ENCODE measurements at regions not wholly inside any gene's neighbourhood (a gene's known extent, or its start where the extent isn't known, plus 50 kb on each side); places are given as distances from the start of the nearest gene placed in this dataset.
A peak's percentile ranks its signal among the peaks of the same experiment; 100 is the strongest.

DNA sequence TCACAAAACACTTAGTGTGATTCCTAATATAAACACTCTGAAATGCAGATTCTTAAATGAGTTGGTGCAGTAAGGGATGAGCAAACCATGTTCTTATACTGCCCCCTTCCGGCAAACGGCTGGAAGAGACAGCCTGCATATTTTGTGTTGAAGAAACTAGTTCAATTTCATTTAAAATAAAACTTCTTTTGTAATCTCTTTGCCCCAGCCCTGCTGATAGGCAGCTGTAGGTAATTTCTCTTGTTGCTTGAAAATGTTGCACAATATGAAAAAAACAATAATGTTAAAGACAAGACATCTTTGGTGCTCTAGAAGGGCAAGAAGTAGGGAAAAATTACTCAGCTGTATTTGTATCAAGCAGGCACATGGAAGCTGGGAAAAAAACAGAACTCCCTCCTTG lies 89.7 kb upstream of the CCNG1 start:
- Histone ChIP-seq H2AK9ac (replicated peaks; ENCODE audit: low read depth, low read length, poor library complexity) (no peak overlapping the region), H3K23ac (ENCODE audit: low read depth, low read length) (no peak overlapping the region), H2BK20ac (ENCODE audit: low read depth, low read length) (no peak overlapping the region), H2AK5ac (ENCODE audit: low read depth, low read length) (no peak overlapping the region), H3K9me3 (ENCODE audit: control insufficient read depth, insufficient read depth, low read length) (no peaks in the 10 kb centered on the region), H3K4me3 (ENCODE audit: insufficient read depth, low read depth, low read length) (no peak overlapping the region), H4K91ac (ENCODE audit: insufficient read depth, low read depth, low read length) (no peak overlapping the region), H3K4me2 (ENCODE audit: low read depth, low read length) (no peak overlapping the region), H3K36me3 (ENCODE audit: control insufficient read depth, insufficient read depth, low read length) (no peaks in the 10 kb centered on the region), H4K20me1 (ENCODE audit: insufficient read depth, low read length) (no peaks in the 10 kb centered on the region), H3K4me1 (ENCODE audit: control insufficient read depth, insufficient read depth, low read length) (no peaks in the 10 kb centered on the region), H3K79me1 (ENCODE audit: low read depth in 1 of 2, low read length in 2 of 2) (no peaks in the 10 kb centered on the region), H3K9me1 (ENCODE audit: insufficient read depth, low read length) (no peaks in the 10 kb centered on the region), H2BK120ac (ENCODE audit: low read depth, low read length) (no peak overlapping the region), H3K9ac (ENCODE audit: low read depth, low read length) (no peak overlapping the region), H3K18ac (ENCODE audit: low read depth, low read length) (no peak overlapping the region), H3K4ac (ENCODE audit: low read depth, low read length) (no peak overlapping the region), H4K5ac (ENCODE audit: low read depth, low read length) (no peak overlapping the region), H3K27ac (ENCODE audit: insufficient read depth, low read length) (no peak overlapping the region), H3K27me3 (ENCODE audit: control insufficient read depth, insufficient read depth, low read length) (no peaks in the 10 kb centered on the region), H3K14ac (replicated peaks; ENCODE audit: low read depth, low read length) (no peak overlapping the region), H4K8ac (ENCODE audit: low read depth in 2 of 2, low read length in 2 of 2) (no peak overlapping the region), H3K56ac (ENCODE audit: extremely low read depth, insufficient read depth, low read length) (no peak overlapping the region), H2BK15ac (ENCODE audit: low read depth, low read length) (no peak overlapping the region), H2AFZ (replicated peaks; ENCODE audit: low read length, poor library complexity) (no peak overlapping the region), H2BK5ac (ENCODE audit: low read depth, low read length, poor library complexity, severe bottlenecking) (no peak overlapping the region)
- in situ Hi-C loops (cut with MboI; ENCODE audit: low sequenced_read_pairs) = no loop called here
- dilution Hi-C loops (cut with HindIII; ENCODE audit: low sequenced_read_pairs, unreplicated experiment) = no loop called here
- BruUV-seq (replicated peaks) = no TSS peak
- ChIA-PET CTCF (interaction anchor here (0.6 to 0.7 kb wide), 8 partner anchors 21 to 1577 kb away, joined by 3 to 7 read pairs (median 4); no protein-coding TSS in a partner anchor), POLR2A (ENCODE audit: unreplicated experiment) (no interaction called here)
- TF ChIP-seq FOS (IDR thresholded peaks at IDR 0.05; ENCODE audit: low read depth, low read length) (no peak), POLR2A (IDR thresholded peaks at IDR 0.05; ENCODE audit: low read depth, low read length) (no peak), RCOR1 (IDR thresholded peaks at IDR 0.05; ENCODE audit: insufficient replicate concordance, low read length) (no peak), CHD1 (IDR thresholded peaks at IDR 0.05; ENCODE audit: low read depth, low read length) (no peak), SMC3 (IDR thresholded peaks at IDR 0.05; ENCODE audit: low read depth, low read length) (peak; percentile 46), RFX5 (IDR thresholded peaks at IDR 0.05; ENCODE audit: low read depth, low read length) (no peak), BHLHE40 (IDR thresholded peaks at IDR 0.05; ENCODE audit: low read depth, low read length) (no peak), CEBPB (IDR thresholded peaks at IDR 0.05; ENCODE audit: low read depth, low read length) (peak; percentile 58), MAFK (IDR thresholded peaks at IDR 0.05; ENCODE audit: low read depth, low read length) (no peak), RAD21 (IDR thresholded peaks at IDR 0.05; ENCODE audit: low read length) (peak; percentile 78)
- TF ChIP-seq, protein P1, sequence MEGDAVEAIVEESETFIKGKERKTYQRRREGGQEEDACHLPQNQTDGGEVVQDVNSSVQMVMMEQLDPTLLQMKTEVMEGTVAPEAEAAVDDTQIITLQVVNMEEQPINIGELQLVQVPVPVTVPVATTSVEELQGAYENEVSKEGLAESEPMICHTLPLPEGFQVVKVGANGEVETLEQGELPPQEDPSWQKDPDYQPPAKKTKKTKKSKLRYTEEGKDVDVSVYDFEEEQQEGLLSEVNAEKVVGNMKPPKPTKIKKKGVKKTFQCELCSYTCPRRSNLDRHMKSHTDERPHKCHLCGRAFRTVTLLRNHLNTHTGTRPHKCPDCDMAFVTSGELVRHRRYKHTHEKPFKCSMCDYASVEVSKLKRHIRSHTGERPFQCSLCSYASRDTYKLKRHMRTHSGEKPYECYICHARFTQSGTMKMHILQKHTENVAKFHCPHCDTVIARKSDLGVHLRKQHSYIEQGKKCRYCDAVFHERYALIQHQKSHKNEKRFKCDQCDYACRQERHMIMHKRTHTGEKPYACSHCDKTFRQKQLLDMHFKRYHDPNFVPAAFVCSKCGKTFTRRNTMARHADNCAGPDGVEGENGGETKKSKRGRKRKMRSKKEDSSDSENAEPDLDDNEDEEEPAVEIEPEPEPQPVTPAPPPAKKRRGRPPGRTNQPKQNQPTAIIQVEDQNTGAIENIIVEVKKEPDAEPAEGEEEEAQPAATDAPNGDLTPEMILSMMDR (conservative IDR thresholded peaks at IDR 0.05; ENCODE audit: low read depth, low read length) = peak; percentile 73
- TF ChIP-seq, protein P2, sequence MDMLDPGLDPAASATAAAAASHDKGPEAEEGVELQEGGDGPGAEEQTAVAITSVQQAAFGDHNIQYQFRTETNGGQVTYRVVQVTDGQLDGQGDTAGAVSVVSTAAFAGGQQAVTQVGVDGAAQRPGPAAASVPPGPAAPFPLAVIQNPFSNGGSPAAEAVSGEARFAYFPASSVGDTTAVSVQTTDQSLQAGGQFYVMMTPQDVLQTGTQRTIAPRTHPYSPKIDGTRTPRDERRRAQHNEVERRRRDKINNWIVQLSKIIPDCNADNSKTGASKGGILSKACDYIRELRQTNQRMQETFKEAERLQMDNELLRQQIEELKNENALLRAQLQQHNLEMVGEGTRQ (IDR thresholded peaks at IDR 0.05; ENCODE audit: low read depth, low read length) = no peak
- ATAC-seq (ENCODE audit: low read depth) (peak; percentile 68; the same call in 1 of the 2 replicates), DNase-seq (peak; percentile 55)
- WGBS, 2 experiments (ENCODE audit: extremely low coverage in 2 of 2, insufficient read length in 1 of 2) = no CpG with 5 or more reads among the region's 2 CpGs
- intact Hi-C loops (cut with micrococcal nuclease) = no loop called here

All from IMR-90 (cell line).